DMS53 treated with DMSO at 0.1 percent for 48 hours (cell line): ENCODE measurements at regions not wholly inside any gene's neighbourhood (a gene's known extent, or its start where the extent isn't known, plus 50 kb on each side); places are given as distances from the start of the nearest gene placed in this dataset.
A peak's percentile ranks its signal among the peaks of the same experiment; 100 is the strongest.

Experiments
- DNase-seq: peaks from one replicate; lab custom pipeline; 2025; ENCODE audit not compliant: unreplicated experiment; lab: John Stamatoyannopoulos, UW

DNA sequence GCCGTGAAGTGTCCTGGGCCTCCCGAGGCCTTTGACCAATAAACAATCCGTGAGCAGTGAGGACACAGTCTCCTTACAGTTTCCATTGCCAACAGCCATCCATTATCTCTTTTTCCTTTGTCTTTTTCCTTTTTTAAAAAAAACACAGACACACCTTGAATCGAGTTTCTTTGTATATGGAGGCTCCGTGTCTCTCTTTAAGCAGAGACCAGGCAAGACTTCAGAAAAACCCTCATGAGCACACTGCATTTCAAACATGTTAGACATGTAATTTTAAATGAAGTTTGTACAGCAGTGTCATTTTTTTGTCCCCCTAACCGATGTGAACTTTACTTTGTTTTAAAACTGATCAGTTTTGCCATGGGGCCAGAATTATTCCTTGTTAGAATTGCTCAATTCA lies 111.1 kb downstream of the SPTSSA start:
- DNase-seq: no peak

DNA sequence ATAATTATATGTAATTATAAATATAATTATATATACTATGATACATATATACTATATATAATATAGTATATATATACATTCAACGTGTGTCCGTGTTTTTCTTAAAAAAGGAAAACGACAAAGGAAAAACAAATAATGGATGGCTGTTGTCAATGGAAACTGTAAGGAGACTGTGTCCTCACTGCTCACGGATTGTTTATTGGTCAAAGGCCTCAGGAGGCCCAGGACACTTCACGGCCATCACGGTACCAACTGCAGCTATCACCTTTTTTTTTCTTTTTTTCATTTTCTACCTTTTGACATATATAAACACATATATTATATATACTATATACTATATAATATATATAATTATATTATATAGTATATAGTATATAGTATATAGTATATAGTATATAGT lies 113.4 kb downstream of the SPTSSA start:
- no peak for DNase-seq

DNA sequence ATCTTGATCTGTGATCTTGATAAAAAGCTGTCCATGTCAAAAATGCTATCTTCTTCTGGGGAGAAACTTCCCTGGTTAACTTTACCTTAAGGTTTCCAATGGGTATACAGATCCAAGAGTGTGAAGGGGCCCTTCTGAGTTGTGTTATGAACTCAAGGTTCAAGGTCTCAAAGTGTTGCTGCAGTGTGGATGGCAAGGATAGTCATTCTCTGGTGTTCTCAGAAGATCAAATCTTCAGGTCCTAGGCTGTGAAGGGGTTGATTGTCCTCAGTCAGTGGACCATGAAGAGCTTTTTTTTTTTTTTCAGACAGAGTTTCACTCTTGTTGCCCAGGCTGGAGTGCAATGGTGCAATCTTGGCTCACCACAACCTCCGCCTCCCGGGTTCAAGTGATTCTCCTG lies 114.4 kb downstream of the SPTSSA start:
- peak; percentile 39 for DNase-seq

DNA sequence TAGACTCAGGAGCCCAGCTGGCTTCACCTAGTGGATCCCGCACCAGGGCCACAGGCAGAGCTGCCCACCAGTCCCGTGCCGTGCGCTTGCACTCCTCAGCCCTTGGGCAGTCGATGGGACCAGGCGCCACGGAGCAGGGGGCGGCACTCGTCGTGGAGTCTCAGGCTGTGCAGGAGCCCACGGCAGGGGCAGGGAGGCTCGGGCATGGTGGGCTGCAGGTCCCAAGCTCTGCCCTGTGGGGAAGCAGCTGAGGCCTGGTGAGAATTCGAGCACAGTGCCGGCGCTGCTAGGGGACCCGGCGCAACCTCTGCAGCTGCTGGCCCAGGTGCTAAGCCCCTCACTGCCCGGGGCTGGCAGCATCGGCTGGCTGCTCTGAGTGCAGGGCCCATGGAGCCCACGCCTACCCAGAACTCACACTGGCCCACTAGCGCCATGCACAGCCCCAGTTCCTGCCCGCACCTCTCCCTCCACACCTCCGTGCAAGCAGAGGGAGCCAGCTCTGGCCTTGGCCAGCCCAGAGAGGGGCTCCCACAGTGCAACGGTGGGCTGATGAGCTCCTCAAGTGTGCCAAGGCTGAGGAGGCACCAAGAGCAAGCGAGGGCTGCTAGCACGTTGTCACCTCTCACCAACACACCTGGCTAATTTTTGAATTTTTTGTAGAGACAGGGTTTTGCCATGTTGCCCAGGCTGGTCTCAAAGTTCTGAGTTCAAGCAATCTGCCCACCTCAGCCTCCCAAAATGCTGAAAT lies 116.1 kb downstream of the SPTSSA start:
- DNase-seq: no peak

DNA sequence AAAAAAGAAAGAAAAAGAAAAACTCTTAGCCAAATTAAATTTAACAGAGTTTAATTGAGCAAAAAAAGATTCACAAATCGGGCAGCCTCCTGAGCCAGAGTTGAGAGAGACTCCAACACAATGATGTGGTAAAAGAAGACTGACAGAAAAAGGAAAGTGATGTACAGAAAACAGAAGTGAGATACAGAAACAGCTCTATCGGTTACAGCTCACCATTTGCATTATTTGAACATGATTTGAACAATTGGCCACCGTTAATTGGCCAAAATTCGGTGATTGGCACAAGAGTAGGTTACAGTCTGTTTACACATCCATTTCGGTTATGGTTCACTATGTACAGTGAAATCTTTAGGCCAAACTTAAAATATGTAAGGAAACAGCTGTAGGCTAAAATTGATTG lies 117.7 kb downstream of the SPTSSA start:
- DNase-seq: no peak

DNA sequence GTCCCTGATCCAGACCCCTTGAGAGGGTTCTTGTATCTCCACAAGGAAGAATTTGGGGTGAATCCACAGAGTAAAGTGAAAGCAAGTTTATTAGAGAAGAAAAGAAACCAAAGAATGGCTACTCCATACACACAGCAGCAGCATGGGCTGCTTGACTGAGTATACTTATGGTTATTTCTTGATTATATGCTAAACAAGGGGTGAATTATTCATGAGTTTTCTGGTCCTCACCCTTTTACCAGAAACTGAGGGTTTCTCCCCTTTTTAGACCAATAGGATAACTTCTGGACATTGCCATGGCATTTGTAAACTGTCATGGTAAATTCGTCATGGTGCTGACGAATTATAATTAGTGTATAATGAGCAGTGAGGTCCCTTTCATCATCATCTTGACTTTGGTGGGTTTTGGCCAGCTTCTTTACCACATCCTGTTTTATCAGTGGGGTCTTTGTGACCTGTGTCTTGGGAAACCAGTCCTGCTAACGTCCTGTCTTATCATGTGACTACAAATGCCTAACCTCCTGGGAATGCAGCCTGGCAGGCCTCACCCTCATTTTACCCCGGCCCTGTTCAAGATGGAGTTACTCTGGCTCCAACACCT lies 121.9 kb downstream of the SPTSSA start:
- no peak for DNase-seq

DNA sequence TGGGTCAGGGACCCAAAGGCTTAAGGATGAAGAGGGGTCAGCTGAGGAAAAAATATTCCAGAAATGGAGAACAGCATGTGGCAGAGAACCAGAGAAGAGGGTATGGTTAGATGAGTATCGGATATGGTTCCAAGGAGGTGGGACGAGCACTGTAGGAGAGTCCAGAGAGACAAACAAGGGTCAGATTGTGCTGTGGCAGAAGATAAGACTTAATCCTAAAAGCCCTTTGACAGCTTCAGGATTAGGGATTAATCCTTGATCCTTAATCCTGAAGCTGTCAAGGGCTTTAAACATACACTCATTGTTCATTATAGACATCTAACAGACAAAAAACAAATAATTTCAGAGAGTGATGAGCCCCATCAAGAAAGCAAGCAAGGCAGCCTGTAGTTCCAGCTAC lies 124.0 kb downstream of the SPTSSA start:
- DNase-seq: no peak

DNA sequence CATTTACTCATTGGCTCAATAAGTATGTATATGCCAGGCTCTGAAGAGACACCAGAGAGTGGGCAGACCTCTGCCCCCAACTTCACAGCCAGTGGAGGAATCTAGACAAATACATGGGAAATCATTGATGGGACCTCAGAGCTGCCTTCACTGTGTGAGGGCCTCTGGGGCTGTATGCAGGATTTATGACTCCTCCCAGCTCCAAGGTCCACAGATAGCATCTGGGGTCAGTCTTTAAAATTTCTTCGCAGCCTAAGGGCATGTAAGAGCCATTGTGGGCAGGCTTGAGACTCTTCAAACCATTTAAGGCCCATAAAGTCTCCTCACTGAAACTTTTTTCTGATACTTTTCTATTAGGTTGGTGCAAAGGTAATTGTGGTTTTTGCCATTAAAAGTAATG lies 125.5 kb downstream of the SPTSSA start:
- no peak for DNase-seq

DNA sequence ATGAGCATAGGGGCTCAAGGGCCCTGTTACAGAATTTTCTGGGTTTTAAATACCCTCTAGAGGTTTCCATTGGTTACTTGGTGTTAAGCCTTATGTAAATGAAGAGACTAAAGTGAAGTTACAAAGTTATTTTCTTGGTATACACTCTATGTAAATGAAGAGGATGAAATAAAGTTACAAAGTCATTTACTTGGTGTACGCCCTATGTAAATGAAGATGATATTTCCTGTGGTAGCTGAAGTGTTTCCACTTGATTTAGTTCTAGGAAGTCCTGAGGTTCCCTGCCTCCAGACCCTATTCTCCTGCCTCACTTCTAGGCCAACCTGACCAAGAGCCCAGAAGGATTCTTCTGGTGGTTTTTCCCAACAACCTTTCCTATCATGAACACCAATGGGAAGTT lies 126.1 kb downstream of the SPTSSA start:
- DNase-seq: no peak

DNA sequence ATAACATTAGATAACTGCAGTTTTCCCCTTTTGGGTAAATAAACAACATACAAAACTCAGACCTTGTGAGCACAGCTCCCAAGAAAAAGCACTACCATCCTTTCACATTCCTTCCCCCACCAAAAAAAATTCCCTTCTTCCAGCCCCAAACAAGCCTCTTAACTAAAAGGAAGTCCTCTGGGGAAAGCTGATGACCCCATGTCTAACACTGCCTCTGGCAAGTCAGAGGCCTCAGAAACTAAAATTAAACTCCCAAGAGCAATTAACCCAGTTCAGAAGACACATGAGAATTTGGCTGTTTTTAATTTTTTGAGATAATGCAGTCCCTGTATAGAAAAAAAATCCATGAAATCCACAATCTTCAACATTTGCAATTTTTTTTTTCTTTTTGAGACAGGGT lies 127.7 kb downstream of the SPTSSA start:
- DNase-seq: no peak

DNA sequence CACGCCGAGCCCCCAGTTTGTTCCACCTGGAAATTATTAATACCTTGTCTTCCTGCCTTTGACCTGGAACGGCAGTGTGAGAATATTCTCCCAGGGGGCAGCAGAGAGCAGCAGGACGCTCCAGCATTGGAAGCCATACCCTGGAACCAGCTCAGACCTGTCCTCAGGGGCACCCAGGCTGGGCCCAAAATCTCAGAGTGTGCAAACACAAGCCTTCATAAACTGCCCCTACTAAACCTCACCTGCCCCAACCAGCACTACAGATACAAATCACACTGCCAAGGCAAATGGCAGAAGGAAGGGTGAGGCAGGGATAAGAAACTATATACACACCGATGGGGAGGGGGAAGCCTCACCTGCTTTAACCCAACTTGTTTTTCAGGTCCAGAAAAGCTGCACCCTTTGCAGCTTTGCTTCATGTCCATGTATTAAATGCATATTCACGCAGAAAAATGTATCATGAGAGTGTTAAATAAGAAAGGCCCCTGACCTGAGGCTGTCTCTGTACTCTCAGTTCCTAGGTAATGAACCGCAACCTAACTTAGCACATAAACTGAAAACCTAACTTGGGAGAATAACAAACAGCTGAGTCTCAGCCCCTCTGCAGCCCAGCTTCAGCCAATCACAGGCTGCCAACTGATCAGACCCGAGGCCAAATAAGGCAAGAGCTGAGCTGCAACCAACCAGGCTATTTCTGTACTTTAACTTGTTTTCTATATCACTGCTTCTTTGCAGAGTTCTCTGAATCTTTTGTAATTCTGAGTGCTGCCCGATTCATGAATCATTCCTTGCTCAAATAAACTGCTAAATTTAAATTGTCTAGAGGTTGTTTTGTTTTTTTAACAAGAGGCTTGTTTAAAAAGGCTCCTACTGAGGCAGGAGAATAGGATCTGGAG lies 130.1 kb downstream of the SPTSSA start:
- DNase-seq: peak; percentile 59

DNA sequence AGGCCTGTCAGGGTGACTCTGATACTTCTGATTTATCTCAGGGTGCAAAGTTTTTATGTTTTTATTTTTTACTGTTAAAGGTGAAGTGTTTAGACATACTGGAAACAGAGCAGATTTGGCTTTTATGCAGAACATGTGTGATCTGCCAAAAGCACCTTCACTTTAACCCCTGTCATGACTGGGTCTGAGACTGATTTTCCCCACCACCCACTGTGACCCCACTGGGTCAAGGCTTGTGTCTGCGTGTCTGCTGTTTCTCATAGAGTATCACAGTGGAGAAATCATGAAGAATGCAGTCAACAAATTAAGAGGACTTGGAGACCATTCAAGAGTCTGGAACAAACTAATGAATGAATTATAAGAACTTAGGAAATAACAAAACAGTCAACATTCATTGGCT lies 131.2 kb downstream of the SPTSSA start:
- no peak for DNase-seq

DNA sequence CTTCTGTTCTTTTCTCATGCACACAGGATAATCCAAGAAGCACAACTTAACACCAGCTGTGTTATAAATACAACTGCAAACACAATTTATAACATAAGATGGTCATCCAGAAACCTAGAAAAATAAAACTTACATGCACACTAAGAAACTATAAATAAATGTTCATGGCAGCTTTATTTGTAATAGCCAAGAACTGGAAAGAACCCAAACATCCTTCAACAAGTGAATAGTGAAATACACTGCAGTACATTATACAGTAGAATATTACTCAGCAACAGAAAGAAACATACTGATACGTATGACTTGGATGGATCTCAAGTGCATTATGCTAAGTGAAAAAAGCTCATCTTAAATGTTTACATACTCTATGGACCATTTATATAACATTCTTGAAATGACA lies 132.7 kb downstream of the SPTSSA start:
- no peak for DNase-seq

DNA sequence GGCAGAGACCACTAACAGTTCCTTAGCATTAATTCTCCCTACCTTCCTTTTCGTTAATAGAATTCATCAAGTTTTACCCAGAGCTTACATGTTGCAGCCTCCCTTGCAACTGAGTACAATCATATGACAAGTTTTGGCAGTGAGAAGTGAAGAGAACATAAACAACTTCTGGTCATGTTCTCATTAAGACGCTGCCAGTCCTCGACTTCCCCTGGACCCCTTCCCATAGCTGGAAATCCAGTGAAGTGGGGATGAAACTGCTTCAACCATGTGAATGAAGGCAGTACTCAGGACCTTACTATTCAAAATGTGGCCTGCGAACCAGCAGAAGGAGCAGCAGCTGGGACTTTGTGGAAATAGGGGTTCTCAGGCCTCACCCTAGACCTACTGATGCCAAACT lies 133.9 kb downstream of the SPTSSA start:
- no peak for DNase-seq

DNA sequence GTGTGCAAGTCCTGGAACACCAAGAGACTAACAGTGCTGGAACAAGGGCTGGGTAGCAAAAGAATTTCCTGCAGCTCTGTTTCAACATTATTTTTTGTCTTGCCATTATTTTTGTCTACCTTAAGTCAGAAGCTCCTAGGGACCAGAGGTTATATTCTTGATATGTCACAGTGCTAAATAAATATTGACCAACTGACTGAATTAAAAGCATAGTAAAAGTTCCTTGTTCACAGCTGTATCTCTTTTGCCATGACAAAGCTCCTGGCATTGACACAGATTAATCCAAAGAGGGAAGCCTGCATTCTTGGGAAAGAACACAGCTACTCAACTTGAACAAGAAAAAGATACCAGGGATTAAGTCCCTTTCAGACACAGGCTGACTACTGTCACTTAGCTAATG lies 136.5 kb downstream of the SPTSSA start:
- DNase-seq: no peak

DNA sequence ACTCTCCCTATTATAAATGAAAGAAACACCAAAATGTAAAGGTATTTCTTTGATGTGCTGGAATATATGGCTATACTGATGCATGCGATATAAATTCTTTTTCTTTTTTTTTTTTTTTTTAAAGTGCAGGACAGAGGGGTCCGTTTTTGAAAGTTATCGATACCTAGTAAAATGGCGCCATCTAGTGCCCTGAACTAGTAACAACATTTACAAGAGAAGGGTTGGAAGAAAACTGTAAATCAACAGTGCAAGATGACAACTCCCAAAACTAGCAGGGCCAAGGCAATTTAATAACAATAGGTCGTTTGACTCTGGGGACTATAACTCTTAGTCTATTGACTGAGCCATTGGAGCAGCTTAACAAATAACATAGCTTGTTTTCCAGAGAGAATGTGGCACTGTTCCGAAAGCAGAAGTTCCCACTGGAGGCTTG lies 137.7 kb downstream of the SPTSSA start:
- peak; percentile 2 for DNase-seq

DNA sequence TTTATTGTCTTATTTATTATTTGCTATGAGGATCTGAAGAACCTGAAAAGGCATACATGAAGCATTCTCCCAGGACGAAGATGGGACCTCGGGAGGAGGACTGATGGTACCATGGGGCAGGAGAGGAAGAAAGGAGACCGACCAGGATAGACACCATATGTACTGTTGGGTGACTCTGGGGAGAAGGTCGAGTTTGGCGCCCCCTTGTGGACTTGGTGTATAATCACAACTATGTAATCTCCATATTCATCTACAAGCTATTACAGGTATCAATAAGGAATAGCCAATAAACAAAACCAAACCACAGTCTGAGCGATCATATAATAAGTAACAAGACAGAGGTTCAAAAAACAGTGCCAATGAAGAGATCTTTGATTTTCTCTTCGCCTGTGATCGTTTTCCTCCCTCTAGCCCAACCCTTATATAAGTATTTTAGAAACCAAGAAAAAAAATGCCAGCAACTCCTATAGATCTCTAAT lies 139.1 kb downstream of the SPTSSA start:
- DNase-seq: peak; percentile 30

DNA sequence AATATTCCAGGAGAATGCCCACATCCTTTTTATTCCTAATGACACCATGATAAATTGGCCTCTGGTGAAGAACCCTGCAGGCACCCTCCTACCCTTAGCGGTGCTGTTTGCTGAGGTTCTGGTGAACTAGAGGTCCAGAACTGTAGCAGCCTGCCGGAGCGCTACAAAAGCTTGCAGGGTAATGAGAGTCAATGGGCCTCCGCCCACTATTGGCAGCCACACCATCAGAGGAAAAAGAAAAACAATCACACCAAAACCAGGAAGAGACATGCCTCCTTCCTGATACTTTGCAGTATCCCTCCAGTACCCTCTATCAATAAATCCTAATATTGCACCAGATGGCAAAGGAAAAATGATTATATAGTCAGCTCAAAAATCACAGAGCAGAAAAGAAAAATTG lies 142.9 kb downstream of the SPTSSA start:
- no peak for DNase-seq

DNA sequence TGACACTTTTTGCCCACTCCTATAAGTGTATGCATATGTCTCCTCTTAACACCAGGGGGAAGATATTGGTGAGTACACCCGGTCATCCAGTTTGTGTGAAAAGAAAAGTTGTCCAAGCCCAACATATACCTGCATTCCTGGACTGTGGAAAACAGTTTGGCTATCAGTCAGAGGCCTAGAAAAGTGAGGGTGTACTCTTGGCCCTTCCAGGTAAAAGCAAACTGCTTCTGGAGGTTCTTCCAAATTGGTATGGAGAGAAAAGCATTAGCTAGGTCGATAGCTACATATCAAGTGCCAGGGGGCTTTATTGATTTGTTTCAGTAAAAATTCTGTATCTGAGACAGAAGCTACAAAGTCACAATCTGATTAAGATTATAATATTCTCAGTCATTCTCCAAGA lies 144.0 kb downstream of the SPTSSA start:
- no peak for DNase-seq

DNA sequence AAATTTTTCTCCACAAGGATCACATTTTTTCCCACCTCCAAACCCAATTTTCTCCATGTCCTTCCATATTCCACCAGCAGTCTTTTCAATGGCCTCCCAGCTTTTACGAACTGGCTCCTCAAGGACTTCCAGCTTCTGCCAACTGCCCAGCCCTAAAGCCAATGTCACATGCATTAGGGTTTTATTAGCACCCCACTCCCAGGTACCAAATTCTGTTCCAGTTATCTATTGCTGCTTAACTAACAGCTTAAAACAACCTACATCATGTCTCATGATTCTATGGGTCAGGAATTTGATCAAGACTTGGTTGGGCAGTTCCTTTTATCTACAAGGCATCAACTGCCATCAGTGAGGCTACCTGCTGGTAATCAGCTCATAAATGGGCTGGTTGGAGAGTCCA lies 151.3 kb downstream of the SPTSSA start:
- DNase-seq: no peak

DNA sequence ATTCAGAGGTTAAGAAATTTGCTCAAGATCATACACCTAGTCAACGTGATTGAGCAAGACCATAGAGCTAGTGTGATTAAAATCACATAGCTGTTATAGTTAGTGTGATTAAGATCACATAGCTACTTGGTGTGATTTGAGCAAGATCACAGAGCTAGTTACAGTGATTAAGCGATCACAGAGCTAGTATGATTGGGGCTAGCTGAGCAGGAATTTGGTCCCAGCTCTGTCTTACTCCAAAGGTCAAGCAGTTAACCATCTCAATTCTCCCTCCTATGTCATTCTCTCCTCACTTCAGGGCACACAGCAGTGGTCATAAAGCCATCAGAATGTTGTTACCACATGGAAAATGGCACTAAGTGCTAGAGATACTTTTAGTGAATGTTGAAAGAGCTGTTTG lies 158.2 kb downstream of the SPTSSA start:
- no peak for DNase-seq

DNA sequence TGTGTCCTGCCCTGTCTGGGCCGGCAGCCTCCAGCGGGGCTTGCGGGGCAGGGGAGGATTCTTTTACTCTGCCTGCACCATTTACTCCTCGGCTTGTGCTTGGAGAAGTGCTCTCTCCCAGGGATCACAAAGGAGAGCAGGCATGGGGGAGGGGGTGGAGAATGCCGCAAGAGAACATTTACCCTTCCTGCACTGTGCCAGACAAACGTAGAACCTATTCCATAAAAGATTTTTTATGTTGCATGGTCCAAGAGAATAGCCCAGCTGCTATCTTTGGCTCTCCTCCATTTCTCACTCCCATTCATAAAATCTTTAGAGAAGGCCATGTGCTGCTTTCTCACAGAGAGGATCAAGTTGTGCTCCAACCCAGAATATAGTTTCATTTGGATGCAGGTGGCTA lies 159.4 kb downstream of the SPTSSA start:
- DNase-seq: no peak
